B cell (primary cell): ENCODE measurements at regions not wholly inside any gene's neighbourhood (a gene's known extent, or its start where the extent isn't known, plus 50 kb on each side); places are given as distances from the start of the nearest gene placed in this dataset.

Experiments used
- ATAC-seq: fragments of 200-7000 bp; cut with Tn5 transposase; one replicate; pipeline ENCODE4 v1.10.0; 2021; ENCODE audit warnings: low read depth, mild to moderate bottlenecking, moderate number of reproducible peaks, moderate library complexity
- CTCF ChIA-PET: fragments of 350-600 bp; sonication (Branson Sonifier 250); formaldehyde crosslinking; loops from one replicate; lab custom pipeline; 2021; ENCODE audit warnings: antibody characterized with exemption, inconsistent platforms; lab: Charles Lee
- POLR2A ChIA-PET: fragments of 350-600 bp; sonication (Branson Sonifier 250); formaldehyde crosslinking; loops from one replicate; lab custom pipeline; 2021; ENCODE audit warnings: antibody characterized with exemption; lab: Charles Lee
- DNase-seq: peaks from one replicate; pipeline ENCODE4 v3.0.0; 2013
- H2AFZ ChIP-seq: 2 replicates; pipeline ENCODE4 v1.6.1; 2012; ENCODE audit warnings: mild to moderate bottlenecking, low read depth, low read length; ENCODE audit not compliant: insufficient read depth, poor library complexity, severe bottlenecking
- H3K27ac ChIP-seq, 2 donors: 1 replicate in 1 of 2; 2 replicates in 1 of 2; pipeline ENCODE4 v1.5.1; 2012 to 2013; ENCODE audit warnings: low read length in 2 of 2, mild to moderate bottlenecking in 2 of 2, moderate library complexity in 1 of 2
- H3K27me3 ChIP-seq, 4 experiments: fragments of 200-600 bp in 1 of 4; sonication (generic) in 1 of 4; replicated peaks in 1 of 4; 1 replicate in 2 of 4; 2 replicates in 2 of 4; pipeline versions ENCODE4 v1.6.1 to v1.7.0; 2013 to 2016; ENCODE audit warnings: low read length in 3 of 4, mild to moderate bottlenecking in 2 of 4, mixed read lengths in 1 of 4, moderate library complexity in 1 of 4; ENCODE audit not compliant: insufficient read depth in 4 of 4, control insufficient read depth in 3 of 4; ENCODE audit errors: control extremely low read depth in 1 of 4
- H3K36me3 ChIP-seq, 2 experiments: replicated peaks in 1 of 2; 1 replicate in 1 of 2; 2 replicates in 1 of 2; pipeline versions ENCODE4 v1.6.1 to v1.7.1; 2013; ENCODE audit warnings: low read length in 1 of 2; ENCODE audit not compliant: insufficient read depth in 2 of 2, control insufficient read depth in 1 of 2; ENCODE audit errors: control extremely low read depth in 1 of 2, extremely low read depth in 1 of 2
- H3K4me1 ChIP-seq, 2 donors: fragments of 200-600 bp in 1 of 2; sonication (generic) in 1 of 2; 1 replicate in 1 of 2; 2 replicates in 1 of 2; pipeline versions ENCODE4 v1.5.1 to v1.6.1; 2013 to 2017; ENCODE audit warnings: low read length in 2 of 2; ENCODE audit not compliant: control insufficient read depth in 2 of 2, insufficient read depth in 2 of 2
- H3K4me2 ChIP-seq: replicated peaks from 2 replicates; pipeline ENCODE3; 2012; ENCODE audit warnings: mild to moderate bottlenecking, low read depth, low read length; ENCODE audit not compliant: poor library complexity, severe bottlenecking
- H3K4me3 ChIP-seq, 5 experiments: fragments of 200-600 bp in 1 of 5; sonication (generic) in 1 of 5; 1 replicate in 3 of 5; 2 replicates in 2 of 5; pipeline versions ENCODE4 v1.5.1 to v1.7.0; 2011 to 2016; ENCODE audit warnings: low read length in 4 of 5, mild to moderate bottlenecking in 4 of 5, low read depth in 2 of 5, control low read depth in 1 of 5, moderate library complexity in 1 of 5; ENCODE audit not compliant: insufficient read depth in 1 of 5; ENCODE audit errors: control extremely low read depth in 1 of 5, extremely low read depth in 1 of 5
- H3K79me2 ChIP-seq: fragments of 200-600 bp; sonication (generic); one replicate; pipeline ENCODE4 v1.6.0; 2016; ENCODE audit warnings: low read length; ENCODE audit not compliant: control insufficient read depth, insufficient read depth
- H3K9ac ChIP-seq: fragments of 200-600 bp; sonication (generic); 2 replicates; pipeline ENCODE4 v1.6.1; 2017; ENCODE audit warnings: mild to moderate bottlenecking, low read length, moderate library complexity
- H3K9me3 ChIP-seq, 3 donors: one replicate each; pipeline versions ENCODE4 v1.6.1 to v1.7.1; 2013; ENCODE audit warnings: low read length in 2 of 3; ENCODE audit not compliant: control insufficient read depth in 2 of 3, insufficient read depth in 1 of 3; ENCODE audit errors: control extremely low read depth in 1 of 3
- H4K20me1 ChIP-seq: 2 replicates; pipeline ENCODE4 v1.6.0; 2012; ENCODE audit warnings: mild to moderate bottlenecking, low read length; ENCODE audit not compliant: insufficient read depth, control insufficient read depth, poor library complexity, severe bottlenecking
- H3K27ac Mint-ChIP-seq: one replicate; pipeline ENCODE4 v1.8.0; 2021; ENCODE audit warnings: mixed read lengths
- H3K27me3 Mint-ChIP-seq: one replicate; pipeline ENCODE4 v1.8.0; 2021; ENCODE audit warnings: mixed read lengths
- H3K4me1 Mint-ChIP-seq: one replicate; pipeline ENCODE4 v1.8.0; 2021; ENCODE audit warnings: mixed read lengths
- H3K4me3 Mint-ChIP-seq: one replicate; pipeline ENCODE4 v1.8.0; 2021; ENCODE audit warnings: mixed read lengths
- H3K9me3 Mint-ChIP-seq: one replicate; pipeline ENCODE4 v1.8.0; 2022; ENCODE audit warnings: mixed read lengths; ENCODE audit not compliant: insufficient read depth
- CTCF ChIP-seq: fragments of 200-600 bp; IDR thresholded peaks from one replicate; pipeline ENCODE4 v1.8.0; 2022; ENCODE audit warnings: antibody characterized with exemption, mild to moderate bottlenecking
- EZH2 ChIP-seq: IDR thresholded peaks from 2 replicates; pipeline ENCODE4 v1.6.1; 2012; ENCODE audit warnings: borderline replicate concordance, low read depth, mild to moderate bottlenecking, moderate library complexity, low read length; ENCODE audit not compliant: insufficient read depth, poor library complexity, severe bottlenecking
- WGBS: methylation state at CpG from one replicate; pipeline ENCODE4 v1.1.5; 2013; ENCODE audit warnings: missing lambda C conversion rate; ENCODE audit not compliant: insufficient coverage; 5-methylcytosine and 5-hydroxymethylcytosine counted together
- intact Hi-C: fragments of 100-400 bp; cut with micrococcal nuclease; formaldehyde crosslinking; loops from one replicate; pipeline ENCODE4 v1.10.0; 2022

- H3K79me2 ChIP-seq = no peaks in the 10 kb centered on the region
- ATAC-seq = no peak
- H3K27ac ChIP-seq = no peak overlapping the region
- no peak overlapping the region for H3K4me3 ChIP-seq
- no peaks in the 10 kb centered on the region for H4K20me1 ChIP-seq
- H2AFZ ChIP-seq = no peak overlapping the region
- H3K27me3 ChIP-seq = peaks cover 0 to 8% (median 3%) of the 10 kb centered on the region in 4 experiments
- H3K4me3 Mint-ChIP-seq = no peak overlapping the region
- intact Hi-C loops = no loop called here
- CTCF ChIA-PET = no interaction called here
- TF ChIP-seq CTCF = no peak
- no peak for TF ChIP-seq EZH2
- POLR2A ChIA-PET = no interaction called here
- no peak overlapping the region for H3K4me2 ChIP-seq
- peaks cover 33% of the 10 kb centered on the region for H3K4me1 Mint-ChIP-seq
- WGBS = 74% methylated on average over 4 of the region's 7 CpGs
- H3K4me1 ChIP-seq = peaks cover 21 to 31% of the 10 kb centered on the region in 2 donors
- peaks cover 21% of the 10 kb centered on the region for H3K27me3 Mint-ChIP-seq
- H3K9me3 Mint-ChIP-seq = no peaks in the 10 kb centered on the region
- H3K36me3 ChIP-seq = no peaks in the 10 kb centered on the region
- no peak overlapping the region for H3K9ac ChIP-seq
- no peak overlapping the region for H3K27ac Mint-ChIP-seq
- DNase-seq = no peak
- H3K9me3 ChIP-seq = no peaks in the 10 kb centered on the region
Observed at GRCh38 chr2:9764153-9764778, 79.0 kb upstream of the TAF1B start.

- intact Hi-C loops = no loop called here
- H3K27ac Mint-ChIP-seq = no peak overlapping the region
- Histone ChIP-seq H2AFZ (no peak overlapping the region), H3K27me3 (peaks cover 0 to 12% (median 4%) of the 10 kb centered on the region in 4 experiments), H3K4me3 (no peak overlapping the region), H3K27ac (no peak overlapping the region), H3K9me3 (no peaks in the 10 kb centered on the region), H3K79me2 (no peaks in the 10 kb centered on the region), H4K20me1 (no peaks in the 10 kb centered on the region), H3K36me3 (no peaks in the 10 kb centered on the region), H3K9ac (no peak overlapping the region), H3K4me1 (peaks cover 24 to 37% of the 10 kb centered on the region in 2 donors), H3K4me2 (no peak overlapping the region)
- DNase-seq = no peak
- no peaks in the 10 kb centered on the region for H3K9me3 Mint-ChIP-seq
- H3K27me3 Mint-ChIP-seq = peaks cover 22% of the 10 kb centered on the region
- TF ChIP-seq CTCF (no peak), EZH2 (no peak)
- no peak for ATAC-seq
- peaks cover 34% of the 10 kb centered on the region for H3K4me1 Mint-ChIP-seq
- 85% methylated on average over 11 of the region's 18 CpGs for WGBS
- POLR2A ChIA-PET = no interaction called here
- H3K4me3 Mint-ChIP-seq = no peak overlapping the region
- CTCF ChIA-PET = no interaction called here
Observed at GRCh38 chr2:9765611-9766531, 77.4 kb upstream of the TAF1B start.
